ENCODE measurements at regions not wholly inside any gene's neighbourhood (a gene's known extent, or its start where the extent isn't known, plus 50 kb on each side); places are given as distances from the start of the nearest gene placed in this dataset.

DNA sequence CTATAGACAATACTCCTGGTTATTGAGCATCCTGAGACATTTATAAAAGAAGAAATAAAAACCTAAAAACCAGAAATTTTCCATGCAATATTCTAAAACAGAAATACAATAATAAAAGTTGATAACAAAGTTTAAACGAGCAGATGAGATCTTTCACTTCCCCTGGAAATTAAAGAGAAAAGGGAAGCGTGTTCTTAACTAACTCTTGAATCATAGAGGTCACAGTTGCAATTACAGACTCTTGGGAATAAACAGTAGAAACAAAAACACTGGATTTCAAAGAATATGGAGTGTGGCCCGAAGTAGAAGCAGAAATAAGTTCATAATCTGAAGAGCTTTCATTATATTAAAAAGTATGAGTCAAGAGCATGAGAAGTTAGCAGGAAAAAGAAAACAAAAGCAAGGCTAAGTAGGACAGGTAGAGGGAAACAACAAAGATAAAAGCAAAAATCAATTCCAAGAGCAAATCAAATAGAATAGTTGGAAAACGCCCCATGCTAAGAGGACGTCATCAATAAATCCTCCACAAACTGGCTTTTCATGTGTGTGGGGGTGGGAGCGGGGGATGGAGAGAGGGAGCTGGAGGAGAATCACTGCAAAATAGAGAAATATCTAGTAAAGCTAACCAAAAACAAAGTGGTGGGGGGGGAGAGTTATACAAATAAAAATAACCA is 55.2 kb upstream of the C10orf71 start:
- peak; percentile 91 for FAIRE-seq

DNA sequence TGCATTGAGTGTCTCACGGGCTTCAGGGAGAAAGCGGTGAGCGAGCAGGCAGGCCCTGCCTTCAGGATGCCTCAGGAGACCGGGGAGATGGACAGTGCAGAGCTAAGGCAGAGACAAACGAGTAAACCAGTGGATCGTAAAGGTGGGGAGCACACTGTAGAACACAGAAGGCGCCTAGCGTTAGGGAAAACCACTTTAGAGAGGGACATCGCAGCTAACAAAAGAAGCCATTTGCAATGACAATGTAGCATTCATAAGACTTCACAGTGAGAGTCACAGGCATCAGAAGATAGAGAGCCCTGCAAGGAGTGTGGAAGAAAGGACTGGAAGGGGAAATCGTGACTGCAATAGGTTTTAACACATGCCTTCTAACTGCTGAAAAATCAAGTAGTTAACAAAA is 54.9 kb upstream of the TMEM273 start:
- no peak for FAIRE-seq

DNA sequence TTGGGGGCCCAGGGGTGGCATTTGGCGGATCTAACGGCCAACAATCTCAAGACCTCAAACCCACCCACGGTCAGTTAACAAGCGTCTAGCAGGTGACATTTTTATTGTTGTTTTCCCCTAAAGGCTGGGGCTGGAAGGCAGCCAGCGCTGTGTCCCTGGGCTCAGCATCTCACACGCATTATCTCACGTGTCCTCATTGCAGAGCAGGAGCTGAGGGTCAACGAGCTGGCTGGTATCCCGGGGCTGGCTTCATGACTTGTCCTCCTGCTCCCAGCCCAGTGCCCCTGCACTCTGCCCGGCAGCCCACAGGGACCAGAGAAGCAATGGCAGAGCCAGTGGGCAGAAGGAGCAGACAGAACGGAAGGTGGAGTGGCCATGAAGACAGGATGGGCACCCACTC is 54.4 kb upstream of the TMEM273 start:
- FAIRE-seq: no peak

DNA sequence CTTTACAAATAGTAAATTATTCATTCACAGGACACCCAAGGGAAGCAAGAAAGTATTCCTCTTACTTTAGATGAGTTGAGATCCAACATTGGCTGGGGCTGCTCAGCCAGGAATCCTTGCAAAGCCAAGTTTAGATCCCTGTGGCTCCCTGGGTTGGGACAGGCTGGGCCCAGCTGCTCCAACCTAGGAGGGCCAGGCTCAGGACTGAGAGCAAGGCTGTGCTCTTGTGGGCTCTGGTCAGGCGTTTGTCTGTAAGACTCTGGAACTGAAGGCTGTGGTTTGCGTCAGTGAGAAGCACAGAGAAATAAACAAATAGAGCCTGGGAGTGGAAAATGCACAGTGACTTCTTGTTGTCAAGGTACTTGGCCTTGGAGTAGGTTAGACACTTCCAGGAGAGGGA is 53.2 kb upstream of the TMEM273 start:
- no peak for FAIRE-seq

DNA sequence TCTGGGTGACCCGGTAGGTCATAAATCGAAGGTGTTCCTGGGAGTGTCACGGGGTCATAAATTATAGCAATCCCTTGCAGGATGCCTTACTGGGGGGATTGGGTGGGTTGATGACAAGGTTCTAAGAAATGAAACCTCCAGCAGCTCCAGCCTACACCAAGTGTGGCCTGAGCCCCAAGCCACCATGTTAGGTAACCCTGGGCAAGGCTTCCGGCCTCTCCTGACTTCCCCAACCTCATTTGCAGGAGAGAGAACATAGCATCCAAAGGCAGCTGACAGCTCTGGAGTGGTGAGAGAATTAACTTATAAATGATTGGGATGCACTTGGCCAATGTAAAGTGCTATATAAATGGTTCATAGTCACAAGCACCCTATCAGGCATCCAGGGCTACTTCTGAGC is 52.8 kb upstream of the TMEM273 start:
- FAIRE-seq: no peak
